GM18502 (cell line): ENCODE measurements at regions not wholly inside any gene's neighbourhood (a gene's known extent, or its start where the extent isn't known, plus 50 kb on each side); places are given as distances from the start of the nearest gene placed in this dataset.
"Not testable (repeated sequence)": the region's sequence is repeated elsewhere in the genome, so short reads cannot be mapped to it uniquely, and the experiment has no call there.

Experiments
- ATAC-seq: cut with Tn5 transposase; IDR thresholded peaks from one replicate; pipeline ENCODE4 v1.9.1; 2021; ENCODE audit warnings: mild to moderate bottlenecking; ENCODE audit not compliant: unreplicated experiment, poor library complexity

GRCh38 chr12:60602601-60603000 lies 1006.8 kb downstream of the SLC16A7 start:
- ATAC-seq = no peak

- not testable (repeated sequence) for ATAC-seq
These were observed 1007.6 kb downstream of the SLC16A7 start for GRCh38 chr12:60603475-60603874.

GRCh38 chr12:60616400-60616799 lies 1020.6 kb downstream of the SLC16A7 start:
- no peak for ATAC-seq

GRCh38 chr12:60630796-60631195 lies 1035.0 kb downstream of the SLC16A7 start:
- ATAC-seq = no peak

GRCh38 chr12:60644076-60644475 lies 1048.2 kb downstream of the SLC16A7 start:
- ATAC-seq = no peak

GRCh38 chr12:60666895-60667294 lies 1071.1 kb downstream of the SLC16A7 start:
- ATAC-seq = no peak

GRCh38 chr12:60672949-60673348 lies 1077.1 kb downstream of the SLC16A7 start:
- ATAC-seq = no peak

- ATAC-seq = no peak
These were observed 1089.3 kb downstream of the SLC16A7 start for GRCh38 chr12:60684988-60685655.

GRCh38 chr12:60689137-60689536 lies 1093.3 kb downstream of the SLC16A7 start:
- ATAC-seq = no peak

- no peak for ATAC-seq
These were observed 1097.3 kb downstream of the SLC16A7 start for GRCh38 chr12:60693019-60693626.

GRCh38 chr12:60704171-60704914 lies 1108.5 kb downstream of the SLC16A7 start:
- no peak for ATAC-seq

GRCh38 chr12:60710246-60710645 lies 1114.4 kb downstream of the SLC16A7 start:
- no peak for ATAC-seq

GRCh38 chr12:60714141-60714900 lies 1118.5 kb downstream of the SLC16A7 start:
- no peak for ATAC-seq

GRCh38 chr12:60724475-60724874 lies 1128.6 kb downstream of the SLC16A7 start:
- no peak for ATAC-seq

- no peak for ATAC-seq
These were observed 1129.2 kb downstream of the SLC16A7 start for GRCh38 chr12:60724984-60725383.

GRCh38 chr12:60752589-60752988 lies 1156.8 kb downstream of the SLC16A7 start:
- no peak for ATAC-seq

- no peak for ATAC-seq
These were observed 1162.4 kb downstream of the SLC16A7 start for GRCh38 chr12:60758224-60758623.

- no peak for ATAC-seq
These were observed 1165.1 kb downstream of the SLC16A7 start for GRCh38 chr12:60760965-60761364.

- not testable (repeated sequence) for ATAC-seq
These were observed 1205.3 kb downstream of the SLC16A7 start for GRCh38 chr12:60801166-60801565.

- ATAC-seq = no peak
These were observed 1207.3 kb downstream of the SLC16A7 start for GRCh38 chr12:60803147-60803546.

GRCh38 chr12:60805364-60805763 lies 1209.5 kb downstream of the SLC16A7 start:
- ATAC-seq = no peak
